Skin epidermis (tissue), 12 donors: ENCODE measurements at regions not wholly inside any gene's neighbourhood (a gene's known extent, or its start where the extent isn't known, plus 50 kb on each side); places are given as distances from the start of the nearest gene placed in this dataset.

Experiments
- H3K27ac ChIP-seq, 21 experiments: fragments of 200-600 bp; sonication (generic) in 11 of 21; one replicate each; pipeline ENCODE4 v1.5.0; 2020; ENCODE audit warnings: mild to moderate bottlenecking in 3 of 21, inconsistent platforms in 2 of 21, moderate library complexity in 2 of 21
- H3K4me3 ChIP-seq, 7 experiments: fragments of 200-600 bp; sonication (generic) in 2 of 7; one replicate each; pipeline ENCODE4 v1.5.0; 2020; ENCODE audit warnings: inconsistent platforms in 2 of 7, mild to moderate bottlenecking in 2 of 7, moderate library complexity in 1 of 7

DNA sequence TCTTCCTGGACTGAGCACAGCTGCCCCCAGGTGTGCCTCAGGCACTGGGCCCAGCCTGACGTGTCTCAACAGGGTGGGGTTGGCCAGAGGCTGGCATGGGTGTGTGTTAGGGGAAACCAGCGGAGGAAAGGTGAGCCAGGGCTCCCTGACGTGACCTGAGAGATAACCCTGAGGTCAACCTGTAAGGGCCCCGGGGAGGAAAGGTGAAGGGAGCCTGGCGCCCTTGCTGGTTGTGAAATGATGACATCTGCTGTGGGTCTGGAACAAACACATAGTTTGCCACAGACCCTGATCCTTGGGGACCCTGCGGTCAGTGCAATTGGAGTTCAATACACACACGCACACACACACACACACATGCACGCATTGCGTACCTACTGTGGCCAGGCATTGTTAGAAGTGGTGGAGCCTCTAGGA is 100.2 kb upstream of the TLE3 start:
- H3K4me3 ChIP-seq, result no peak overlapping the region
- peak overlapping the region in 12 of 21 experiments; percentile 7 to 78 (median 56) for H3K27ac ChIP-seq

DNA sequence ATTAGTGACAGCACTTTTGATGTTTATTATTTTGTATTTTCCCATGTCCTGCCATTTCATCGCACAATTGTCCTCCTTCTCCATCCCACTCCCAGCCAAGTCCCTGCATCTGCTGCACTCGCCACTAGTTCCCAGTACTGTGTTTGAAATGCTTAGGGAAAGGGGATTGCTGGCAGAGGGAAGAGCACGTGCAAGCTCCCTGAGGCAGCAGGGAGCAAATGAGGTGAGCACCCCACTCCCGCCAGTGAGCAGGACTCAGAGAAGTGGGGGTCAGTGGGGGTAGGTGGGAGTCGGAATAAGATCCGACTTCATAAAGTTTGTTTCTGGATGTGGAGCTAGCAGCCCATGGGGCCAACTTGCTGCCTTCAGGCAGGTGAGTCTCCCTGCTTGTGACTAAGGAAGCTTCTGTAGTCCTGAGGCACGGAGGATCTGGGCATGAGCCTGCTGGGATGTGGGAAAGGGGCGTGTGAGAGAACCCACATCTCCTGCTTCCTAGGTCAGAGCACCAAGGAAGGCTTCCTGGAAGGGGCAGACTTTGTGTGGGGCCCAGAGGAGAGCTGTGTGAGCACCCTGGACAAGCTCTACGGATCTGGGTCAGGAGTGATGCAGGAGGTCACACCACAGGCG is 99.7 kb upstream of the TLE3 start:
- Histone ChIP-seq H3K27ac (peak overlapping the region in 16 of 21 experiments; percentile 7 to 78 (median 58)), H3K4me3 (no peak overlapping the region)

DNA sequence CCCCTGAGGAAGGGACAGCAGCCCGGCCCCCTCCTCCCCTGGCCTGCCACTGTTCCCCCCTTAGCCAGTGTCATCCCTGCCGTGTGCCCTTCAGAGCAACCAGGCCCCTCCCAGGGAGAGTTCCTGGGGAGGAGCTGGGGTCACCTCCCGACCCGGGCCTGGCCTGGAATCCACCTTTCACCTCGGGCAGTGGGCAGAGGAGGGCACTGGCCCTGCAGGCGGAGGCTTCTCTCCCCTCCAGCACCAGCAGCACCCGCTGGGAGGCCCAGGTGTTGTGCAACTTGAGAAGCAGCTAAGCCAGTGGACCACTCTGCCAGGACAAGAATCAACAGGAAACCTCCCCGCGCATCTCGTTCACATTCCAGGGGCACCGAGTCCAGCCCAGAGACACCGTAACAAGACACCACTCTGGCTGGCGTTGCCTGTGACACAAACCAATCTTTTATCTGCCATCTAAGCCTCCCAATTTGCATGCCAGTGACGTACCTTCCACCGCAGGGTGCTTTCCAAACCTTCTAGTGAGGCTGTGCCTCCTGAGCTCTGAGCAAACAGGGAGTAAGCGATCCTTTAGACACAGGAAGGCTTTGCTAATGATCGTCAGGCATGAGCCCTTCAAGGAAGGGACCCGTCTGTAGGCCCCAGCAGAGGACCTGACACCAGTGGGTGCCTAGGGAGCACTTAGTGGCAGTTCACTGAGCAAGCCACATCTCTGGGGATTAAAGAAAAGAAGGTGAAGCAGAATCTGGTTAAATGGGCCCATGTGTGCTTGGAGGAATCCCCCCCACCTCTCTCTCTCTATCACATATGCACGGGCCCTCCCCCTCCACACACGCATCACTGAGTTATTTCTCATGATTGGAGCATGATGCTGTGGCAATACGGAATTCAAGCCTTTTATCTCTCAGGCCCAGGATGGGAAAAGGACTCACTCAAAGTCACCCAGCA is 98.9 kb upstream of the TLE3 start:
- H3K27ac ChIP-seq, result peak overlapping the region in 19 of 21 experiments; percentile 35 to 78 (median 60)
- no peak overlapping the region for H3K4me3 ChIP-seq

- peak overlapping the region in 20 of 21 experiments; percentile 11 to 75 (median 57) for H3K27ac ChIP-seq
Measured at GRCh38 chr15:70195587-70196305, 98.0 kb upstream of the TLE3 start.

DNA sequence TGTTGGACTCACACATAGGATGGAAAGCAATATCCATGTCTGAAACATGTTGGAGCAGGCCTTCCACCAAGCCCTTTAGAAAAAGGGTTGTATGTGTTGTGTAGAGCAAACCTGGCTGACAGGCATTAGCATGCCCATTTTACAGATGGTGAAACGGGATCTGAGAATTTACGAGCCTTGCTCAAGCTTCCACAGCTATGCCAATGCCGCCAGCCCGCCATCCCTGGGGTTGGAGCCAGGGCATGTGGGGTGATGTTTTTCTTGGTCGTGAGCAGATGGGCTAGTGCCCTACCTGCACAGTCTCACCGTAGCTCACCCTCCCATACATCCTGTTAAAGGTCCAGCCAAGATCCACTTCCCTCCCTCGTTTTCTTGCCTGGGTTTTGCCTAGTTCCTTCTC is 97.5 kb upstream of the TLE3 start:
- H3K27ac ChIP-seq, result peak overlapping the region in 20 of 21 experiments; percentile 11 to 75 (median 57)
- no peak overlapping the region for H3K4me3 ChIP-seq

More at GRCh38 chr15:70195587-70196305, 98.0 kb upstream of the TLE3 start:
- H3K4me3 ChIP-seq, result no peak overlapping the region

- peak overlapping the region in 12 of 21 experiments; percentile 8 to 75 (median 58) for H3K27ac ChIP-seq
- H3K4me3 ChIP-seq, result no peak overlapping the region
Measured at GRCh38 chr15:70194266-70194665, 96.5 kb upstream of the TLE3 start.

GRCh38 chr15:70193734-70194133 is 96.0 kb upstream of the TLE3 start:
- H3K27ac ChIP-seq, result no peak overlapping the region
- H3K4me3 ChIP-seq, result no peak overlapping the region

- no peak overlapping the region for H3K27ac ChIP-seq
- H3K4me3 ChIP-seq, result no peak overlapping the region
Measured at GRCh38 chr15:70192490-70192889, 94.8 kb upstream of the TLE3 start.

DNA sequence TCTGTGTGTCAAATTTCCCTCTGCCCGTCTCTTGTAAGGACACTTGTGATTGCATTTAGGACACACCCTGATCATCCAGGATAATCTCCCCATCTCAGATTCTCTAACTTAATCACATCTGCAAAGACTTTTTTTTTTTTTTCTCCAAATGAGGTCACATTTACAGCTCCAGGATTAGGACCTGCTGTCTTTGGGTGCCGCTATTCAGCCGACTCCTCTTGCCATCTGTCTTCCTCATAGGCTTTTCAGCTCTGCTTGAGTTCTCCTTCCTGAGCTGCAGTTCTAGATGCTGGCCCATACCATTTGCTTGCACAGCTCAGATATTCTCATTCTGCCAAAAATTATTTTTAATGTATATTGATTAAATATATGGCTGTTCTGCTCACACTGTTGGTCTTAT is 94.3 kb upstream of the TLE3 start:
- H3K27ac ChIP-seq, result no peak overlapping the region
- no peak overlapping the region for H3K4me3 ChIP-seq

DNA sequence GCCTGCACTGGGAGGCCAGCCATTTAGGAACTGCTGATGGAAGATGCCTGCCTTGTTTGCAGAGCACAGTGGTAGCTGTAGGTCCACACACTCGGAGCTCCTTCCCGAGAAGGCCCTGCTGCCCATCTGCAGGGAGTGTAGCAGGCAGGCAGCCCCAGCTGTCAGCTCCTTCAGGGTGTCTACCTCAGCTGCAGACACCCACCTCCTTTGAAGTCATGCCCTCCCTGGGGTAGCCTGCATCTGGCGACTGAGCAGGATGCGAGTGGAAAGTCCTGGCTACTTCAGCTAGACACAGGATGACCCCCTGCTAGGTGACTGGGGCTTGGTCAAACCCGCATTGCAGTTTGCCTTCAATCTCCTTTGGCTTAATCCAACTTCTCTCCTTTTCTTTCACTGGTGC is 93.2 kb upstream of the TLE3 start:
- Histone ChIP-seq H3K4me3 (no peak overlapping the region), H3K27ac (peak overlapping the region in 1 of 21 experiments; percentile 44)

GRCh38 chr15:70189826-70190695 is 92.3 kb upstream of the TLE3 start:
- no peak overlapping the region for H3K4me3 ChIP-seq
- H3K27ac ChIP-seq, result peak overlapping the region in 2 of 21 experiments; percentile 38 to 49

DNA sequence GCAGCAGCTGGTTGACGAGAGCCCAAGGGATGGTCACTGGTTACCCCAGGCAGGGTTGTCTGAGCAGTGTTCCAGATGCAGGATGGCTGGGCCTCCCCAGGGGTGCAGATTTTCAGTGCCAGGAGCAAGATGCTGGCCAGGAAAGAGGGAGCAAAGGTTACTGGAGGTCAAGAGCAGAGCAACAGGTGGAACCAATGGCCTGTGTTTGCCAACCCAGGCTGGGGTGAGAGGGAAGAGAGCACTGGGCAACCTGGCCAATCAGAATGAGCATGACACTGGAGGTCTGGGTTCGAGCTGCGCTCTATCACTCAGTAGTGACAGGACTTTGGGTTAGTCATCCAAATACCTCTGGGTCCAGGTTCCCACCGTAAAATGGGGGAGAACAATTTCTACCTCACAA is 90.6 kb upstream of the TLE3 start:
- Histone ChIP-seq H3K4me3 (no peak overlapping the region), H3K27ac (no peak overlapping the region)

DNA sequence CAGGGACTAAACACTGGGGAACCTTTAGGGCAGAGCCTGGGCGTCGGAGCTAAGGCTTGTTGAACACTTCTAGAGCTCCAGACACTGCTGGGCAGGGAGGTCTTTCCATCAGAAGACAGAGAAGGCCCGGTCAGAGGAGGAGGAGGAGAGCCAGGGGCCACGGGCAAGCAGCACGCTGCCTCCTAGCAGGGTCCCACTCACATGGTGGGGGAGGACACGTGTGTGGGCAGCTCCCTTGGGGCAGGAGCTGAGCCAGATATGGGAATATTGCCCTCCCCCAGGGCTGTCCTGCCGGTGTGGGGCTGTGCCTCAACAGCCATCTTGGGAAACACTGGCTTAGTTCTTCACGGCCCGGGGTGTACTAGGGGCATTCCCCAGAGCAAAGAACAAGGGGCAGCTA is 89.6 kb upstream of the TLE3 start:
- H3K4me3 ChIP-seq, result no peak overlapping the region
- no peak overlapping the region for H3K27ac ChIP-seq

DNA sequence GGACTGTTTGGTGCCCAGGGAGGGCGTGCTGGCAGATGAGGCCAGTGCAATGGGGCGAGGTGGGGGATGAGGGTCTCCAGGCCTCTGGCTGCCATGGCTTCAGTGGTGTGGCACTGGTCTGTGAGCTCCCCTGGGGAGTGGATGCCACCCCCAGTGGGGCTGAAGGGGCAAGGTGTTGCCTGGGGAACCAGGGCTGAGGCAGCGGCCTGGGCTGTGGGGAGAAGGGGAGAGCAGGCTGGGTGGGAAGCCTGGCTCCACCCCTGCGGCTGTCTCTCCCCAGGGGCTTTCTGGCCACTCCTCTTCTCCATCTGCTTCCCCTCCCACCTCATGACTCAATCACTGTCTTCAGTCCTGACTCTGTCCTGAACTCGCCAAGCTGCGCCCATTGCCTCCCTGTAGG is 88.4 kb upstream of the TLE3 start:
- H3K27ac ChIP-seq, result no peak overlapping the region
- no peak overlapping the region for H3K4me3 ChIP-seq

GRCh38 chr15:70185251-70185711 is 87.6 kb upstream of the TLE3 start:
- Histone ChIP-seq H3K27ac (no peak overlapping the region), H3K4me3 (no peak overlapping the region)

GRCh38 chr15:70182858-70183695 is 85.4 kb upstream of the TLE3 start:
- Histone ChIP-seq H3K27ac (no peak overlapping the region), H3K4me3 (no peak overlapping the region)

DNA sequence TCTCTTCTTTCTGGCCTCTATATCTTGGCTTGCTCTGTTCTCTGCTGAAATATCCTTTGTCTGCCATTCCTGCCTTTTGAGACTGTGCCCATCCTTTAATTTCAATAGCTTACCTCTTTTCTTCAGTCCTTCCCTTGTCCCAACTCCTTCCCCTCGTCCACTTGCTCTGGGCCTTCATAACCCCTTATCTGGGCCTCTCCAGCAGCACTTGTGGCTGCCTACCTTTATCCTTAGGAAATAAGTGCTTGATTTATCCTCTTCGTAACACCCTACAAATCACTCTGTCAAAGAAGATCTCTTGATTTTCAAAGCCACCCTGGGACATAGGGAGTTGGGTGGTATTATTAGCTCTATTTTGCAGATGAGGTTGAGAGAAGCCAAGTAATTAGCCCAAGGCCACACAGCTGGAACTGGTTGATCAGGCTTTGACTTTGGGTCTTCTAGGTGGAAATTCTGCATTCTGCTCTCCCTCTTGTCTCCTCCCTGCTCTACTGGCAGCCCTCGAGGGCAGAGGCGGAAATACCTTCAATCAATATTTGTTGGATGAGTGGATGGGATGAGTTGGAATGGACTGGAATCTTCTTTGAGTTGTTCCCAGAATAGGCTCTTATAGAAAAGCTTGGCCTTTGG is 84.0 kb upstream of the TLE3 start:
- H3K27ac ChIP-seq, result no peak overlapping the region
- H3K4me3 ChIP-seq, result no peak overlapping the region
